ENCODE measurements at regions not wholly inside any gene's neighbourhood (a gene's known extent, or its start where the extent isn't known, plus 50 kb on each side); places are given as distances from the start of the nearest gene placed in this dataset.

- DNase-seq, result no peak
Observed at GRCh38 chr5:90185897-90186468, 223.6 kb downstream of the CETN3 start.

DNA sequence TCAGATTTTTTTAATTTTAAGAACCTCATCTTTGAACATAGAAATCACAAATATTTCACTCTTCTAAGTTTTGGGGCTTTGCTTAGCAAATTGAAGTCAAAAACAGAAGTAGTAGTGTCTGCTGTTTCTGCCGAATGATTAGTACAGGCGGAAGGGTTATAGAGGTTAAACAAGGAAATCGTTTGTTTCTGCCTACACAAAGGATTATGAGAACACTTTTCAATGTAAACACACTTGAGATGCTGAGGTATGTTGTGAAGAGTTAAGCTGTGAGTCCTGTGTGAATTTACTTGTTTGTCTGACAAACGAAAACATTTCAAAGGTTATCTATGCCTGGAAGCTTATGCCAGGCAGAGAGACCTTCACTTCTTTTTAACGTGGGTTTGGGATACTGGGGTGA is 224.8 kb downstream of the CETN3 start:
- no peak for DNase-seq

GRCh38 chr5:90182726-90183125 is 226.8 kb downstream of the CETN3 start:
- DNase-seq, result no peak

- DNase-seq, result no peak
Observed at GRCh38 chr5:90174236-90174635, 235.3 kb downstream of the CETN3 start.

GRCh38 chr5:90173299-90174030 is 236.1 kb downstream of the CETN3 start:
- no peak for DNase-seq

DNA sequence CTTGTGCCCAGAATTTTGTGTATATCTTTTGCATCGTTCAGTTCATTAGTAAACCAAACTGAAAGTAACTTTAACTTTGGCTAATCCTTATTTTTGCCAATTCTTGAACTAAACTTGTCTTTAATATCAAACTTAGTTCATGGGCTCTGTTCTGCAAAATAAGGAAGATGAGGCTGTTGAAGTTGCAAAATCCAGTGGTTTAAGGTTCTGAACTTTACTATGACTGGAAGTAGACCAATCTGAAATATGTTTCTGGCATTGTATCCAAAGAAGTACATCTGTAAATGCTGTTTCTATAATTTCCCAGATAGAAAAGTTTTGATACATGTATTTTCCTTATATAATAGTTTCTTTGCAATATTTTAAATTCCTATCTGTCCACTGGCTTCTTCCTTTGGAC is 238.1 kb downstream of the CETN3 start:
- DNase-seq, result no peak

- DNase-seq, result no peak
Observed at GRCh38 chr5:90170261-90170660, 239.3 kb downstream of the CETN3 start.

DNA sequence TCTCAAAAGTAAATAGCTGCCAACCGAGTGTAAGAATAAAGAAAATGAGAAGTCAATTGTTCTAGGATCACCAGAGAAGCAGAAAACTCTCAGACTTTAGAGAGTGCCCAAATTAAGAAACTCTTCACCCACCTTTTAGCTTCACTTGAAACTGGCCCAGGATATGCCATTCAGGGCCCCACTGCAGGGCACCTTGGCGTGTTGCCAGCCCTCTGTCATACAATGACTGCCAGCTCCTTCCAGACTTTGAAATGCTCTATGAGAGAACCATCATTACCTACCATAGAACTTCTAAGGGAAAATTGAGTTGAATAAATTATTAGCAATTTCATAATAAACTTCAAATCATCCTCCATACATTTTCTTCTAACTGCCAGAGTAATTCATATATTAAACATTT is 240.5 kb downstream of the CETN3 start:
- no peak for DNase-seq

DNA sequence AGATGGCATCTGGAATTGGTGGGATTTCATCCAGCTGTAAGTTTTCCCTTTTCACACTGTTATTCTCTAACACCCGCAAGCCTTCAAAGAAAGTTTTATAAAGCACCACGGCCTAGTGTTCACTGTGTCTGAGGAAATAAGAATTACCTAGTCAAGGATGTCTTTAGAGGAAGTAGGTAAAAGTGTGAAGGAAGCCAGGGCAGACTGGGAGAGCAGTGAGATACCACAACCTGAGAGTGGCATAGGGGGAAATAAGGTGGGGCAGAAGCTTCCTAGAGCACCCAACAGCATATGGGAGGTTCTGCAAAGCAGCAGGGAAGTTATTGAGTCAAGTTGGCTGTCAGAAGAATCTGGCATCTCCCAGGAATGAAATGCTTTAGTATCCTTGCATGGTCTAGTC is 241.2 kb downstream of the CETN3 start:
- no peak for DNase-seq

DNA sequence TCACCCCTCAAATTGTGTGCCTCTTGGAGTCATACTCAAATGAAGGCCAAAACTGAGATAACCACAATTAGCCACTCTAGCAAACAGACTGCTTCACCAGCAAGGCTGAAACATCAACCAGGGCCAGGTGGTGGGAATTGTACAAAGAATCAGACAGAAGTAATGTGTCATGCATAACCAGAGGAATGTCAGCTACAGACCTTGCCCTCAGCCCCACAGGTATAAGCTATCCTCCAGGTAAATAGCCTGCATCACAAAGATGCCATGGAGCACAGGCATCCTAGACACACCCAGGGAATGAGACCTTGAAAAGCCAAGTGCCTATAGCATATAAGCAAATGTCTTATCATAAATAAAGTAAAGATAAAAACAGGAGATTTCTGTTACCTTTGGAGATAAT is 242.7 kb downstream of the CETN3 start:
- no peak for DNase-seq

GRCh38 chr5:90162324-90162723 is 247.2 kb downstream of the CETN3 start:
- no peak for DNase-seq

DNA sequence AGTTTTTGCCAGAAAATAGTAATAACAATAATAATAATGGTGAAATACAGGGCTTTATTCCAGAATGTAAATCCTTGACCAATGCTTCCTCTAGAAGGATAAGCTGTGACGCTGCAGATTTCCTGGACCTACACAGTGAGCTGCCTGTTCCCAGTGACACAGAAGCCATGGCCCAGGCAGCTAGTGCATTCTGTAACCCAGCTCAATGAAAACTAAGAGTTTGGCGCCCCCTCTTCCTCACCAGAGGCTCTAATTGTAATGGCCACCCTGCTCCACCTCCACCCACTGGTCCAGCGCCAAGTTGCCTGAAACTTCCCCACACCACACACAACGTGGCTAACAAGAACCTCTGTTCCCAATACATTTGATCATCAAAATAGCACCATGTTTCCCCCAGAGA is 248.1 kb downstream of the CETN3 start:
- no peak for DNase-seq

DNA sequence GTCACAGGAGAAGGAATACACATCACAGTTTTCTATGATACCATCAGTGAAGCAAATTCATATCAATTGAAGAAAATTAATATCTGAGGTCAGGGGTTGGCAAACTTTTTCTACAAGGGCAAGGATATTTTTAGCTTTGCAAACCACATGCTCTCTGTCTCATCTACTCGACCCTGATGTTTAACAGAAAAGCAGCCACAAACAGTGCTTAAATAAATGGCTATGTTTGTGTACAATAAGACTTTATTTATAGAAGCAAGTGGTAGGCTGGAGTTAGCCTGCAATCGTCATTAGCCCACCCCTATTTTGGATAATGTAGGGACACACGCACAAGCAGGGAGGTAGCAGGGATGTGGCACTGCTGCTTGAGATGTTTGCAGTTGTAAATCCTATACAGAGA is 251.4 kb downstream of the CETN3 start:
- DNase-seq, result no peak

GRCh38 chr5:90153031-90153430 is 256.5 kb downstream of the CETN3 start:
- DNase-seq, result no peak

GRCh38 chr5:90144625-90145327 is 264.8 kb downstream of the CETN3 start:
- DNase-seq, result no peak

- no peak for DNase-seq
Observed at GRCh38 chr5:90142541-90142940, 267.0 kb downstream of the CETN3 start.

DNA sequence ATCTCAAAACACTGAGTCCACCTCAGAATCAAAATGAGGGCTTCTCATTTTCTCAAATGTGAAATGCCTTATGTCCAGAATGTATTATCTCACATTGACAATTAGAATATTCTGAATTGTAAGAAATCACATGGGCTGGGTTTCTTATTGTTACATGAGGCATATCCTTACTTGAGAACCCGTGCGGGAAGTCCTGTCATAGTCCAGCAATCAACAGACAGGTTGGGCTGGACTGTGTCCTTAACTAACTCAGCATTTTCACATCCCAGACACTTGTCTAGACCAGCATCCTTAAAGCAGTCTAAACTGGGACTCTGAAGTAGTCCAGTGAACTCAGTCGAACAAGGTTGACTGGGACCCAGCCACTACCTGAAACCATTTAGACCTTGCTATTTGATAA is 267.6 kb downstream of the CETN3 start:
- no peak for DNase-seq

- DNase-seq, result no peak
Observed at GRCh38 chr5:90136952-90137528, 272.5 kb downstream of the CETN3 start.

- no peak for DNase-seq
Observed at GRCh38 chr5:90135779-90136378, 273.7 kb downstream of the CETN3 start.

DNA sequence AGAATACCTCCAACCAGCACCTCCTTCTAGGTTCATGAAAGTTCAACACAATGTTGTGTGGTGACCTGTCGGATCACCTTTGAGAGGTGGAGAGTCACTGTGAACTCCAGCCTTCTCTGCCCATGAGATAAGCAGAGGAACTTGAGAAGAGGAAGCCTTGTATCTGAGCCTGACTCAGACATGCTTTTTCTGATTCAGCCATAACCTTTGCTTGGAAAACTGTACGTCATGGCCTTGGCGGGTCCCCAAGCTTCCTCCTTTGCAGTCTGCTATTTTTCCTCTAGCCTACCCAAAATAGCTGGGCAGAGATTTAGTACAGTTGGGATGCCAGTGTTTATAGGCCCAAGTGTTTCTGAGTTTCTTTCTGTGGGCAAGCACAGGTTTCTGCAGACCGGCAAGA is 274.7 kb downstream of the CETN3 start:
- no peak for DNase-seq

DNA sequence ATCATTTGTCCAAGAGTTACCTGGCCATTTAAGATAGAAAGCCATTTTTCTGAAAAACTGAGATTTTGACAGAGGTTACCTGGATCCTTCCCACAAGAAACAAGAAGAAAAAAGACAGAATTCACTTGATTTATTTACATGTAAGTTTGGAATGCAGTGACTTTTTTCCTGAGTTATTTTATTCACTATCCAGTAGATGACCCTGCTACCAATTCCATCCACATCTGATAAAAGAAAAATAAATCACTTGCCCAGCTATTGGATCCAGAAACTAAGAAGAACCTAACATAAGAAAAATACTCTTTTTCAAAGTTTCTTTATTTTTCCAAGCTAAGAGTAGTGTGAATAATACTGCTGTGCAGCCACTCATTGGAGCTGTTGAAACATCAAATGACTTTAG is 275.2 kb downstream of the CETN3 start:
- no peak for DNase-seq

DNA sequence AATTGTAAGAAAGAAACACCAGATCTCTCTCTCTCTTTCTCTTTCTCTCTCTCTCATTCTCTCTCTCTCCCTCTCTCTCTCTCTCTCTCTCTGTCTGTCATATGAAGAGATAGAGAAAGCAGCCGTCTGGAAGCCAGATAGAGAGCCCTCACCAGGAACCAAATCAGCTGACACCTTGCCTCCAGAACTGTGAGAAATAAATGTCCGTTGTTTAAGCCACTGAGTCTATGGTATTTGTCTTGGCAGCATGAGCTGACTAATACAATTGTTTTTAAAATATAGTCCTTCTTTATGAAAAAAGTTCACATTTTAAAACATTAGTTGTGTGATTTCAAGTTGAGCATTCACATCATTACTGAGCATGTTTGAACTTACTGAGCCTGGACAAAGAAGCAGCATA is 275.6 kb downstream of the CETN3 start:
- DNase-seq, result no peak

- DNase-seq, result no peak
Observed at GRCh38 chr5:90131383-90132133, 278.0 kb downstream of the CETN3 start.

Data from effector CD8-positive, alpha-beta T cell (primary cell).